HepG2 (cell line): ENCODE measurements at regions not wholly inside any gene's neighbourhood (a gene's known extent, or its start where the extent isn't known, plus 50 kb on each side); places are given as distances from the start of the nearest gene placed in this dataset.

Experiments used
- BCL6 ChIP-seq: IDR thresholded peaks from 2 replicates; pipeline ENCODE4 v1.6.1; 2016; ENCODE audit warnings: missing genetic modification reagents, missing compliant biosample characterization
- CHCHD3 ChIP-seq: sonication (generic); formaldehyde crosslinking; IDR thresholded peaks from 2 replicates; pipeline ENCODE4 v1.8.0; 2022; ENCODE audit warnings: mild to moderate bottlenecking, missing genetic modification reagents, moderate library complexity
- GABPB1 ChIP-seq: IDR thresholded peaks from 2 replicates; pipeline ENCODE4 v1.6.1; 2016; ENCODE audit warnings: mild to moderate bottlenecking, missing genetic modification reagents, moderate library complexity, missing compliant biosample characterization
- KIAA2018 ChIP-seq: sonication (generic); formaldehyde crosslinking; IDR thresholded peaks from 2 replicates; pipeline ENCODE4 v1.5.0; 2020; ENCODE audit warnings: mild to moderate bottlenecking, missing genetic modification reagents, borderline replicate concordance
- MBD4 ChIP-seq: IDR thresholded peaks from 2 replicates; pipeline ENCODE4 v1.6.1; 2012; ENCODE audit warnings: low read length, inconsistent platforms, borderline replicate concordance
- MXD4 ChIP-seq: IDR thresholded peaks from 2 replicates; pipeline ENCODE4 v1.6.1; 2016; ENCODE audit warnings: mild to moderate bottlenecking, missing biosample characterization, missing genetic modification reagents
- POGK ChIP-seq: sonication (generic); formaldehyde crosslinking; conservative IDR thresholded peaks from 2 replicates; pipeline ENCODE4 v1.8.0; 2022; ENCODE audit warnings: mild to moderate bottlenecking, moderate library complexity, missing genetic modification reagents
- SRSF1 ChIP-seq: fragments of 200-400 bp; formaldehyde crosslinking; optimal IDR thresholded peaks from 2 replicates; pipeline ENCODE3; 2017; ENCODE audit warnings: mild to moderate bottlenecking, low read depth, low read length, moderate library complexity
- ZMYM4 ChIP-seq: sonication (generic); formaldehyde crosslinking; IDR thresholded peaks from 2 replicates; pipeline ENCODE4 v1.8.1; 2023; ENCODE audit warnings: mild to moderate bottlenecking, missing genetic modification reagents
- ZNF138 ChIP-seq: sonication (generic); formaldehyde crosslinking; IDR thresholded peaks from 2 replicates; pipeline ENCODE4 v1.5.0; 2020; ENCODE audit warnings: mild to moderate bottlenecking, low read depth, missing genetic modification reagents
- ZNF382 ChIP-seq: sonication (generic); formaldehyde crosslinking; IDR thresholded peaks from 2 replicates; pipeline ENCODE4 v1.5.0; 2020; ENCODE audit warnings: missing genetic modification reagents, mild to moderate bottlenecking, borderline replicate concordance
- ZNF607 ChIP-seq: sonication (generic); formaldehyde crosslinking; IDR thresholded peaks from 2 replicates; pipeline ENCODE4 v1.5.1; 2020; ENCODE audit warnings: missing genetic modification reagents, mild to moderate bottlenecking, borderline replicate concordance
- ZNF614 ChIP-seq: IDR thresholded peaks from 2 replicates; pipeline ENCODE4 v1.6.1; 2018; ENCODE audit warnings: missing biosample characterization, missing genetic modification reagents, inconsistent platforms, borderline replicate concordance
- ZNF724P ChIP-seq: sonication (generic); formaldehyde crosslinking; IDR thresholded peaks from 2 replicates; pipeline ENCODE4 v1.8.0; 2022; ENCODE audit warnings: missing genetic modification reagents, borderline replicate concordance
- ZNF841 ChIP-seq: sonication (generic); formaldehyde crosslinking; IDR thresholded peaks from 2 replicates; pipeline ENCODE4 v1.8.1; 2023; ENCODE audit warnings: missing genetic modification reagents, borderline replicate concordance
- TF ChIP-seq, protein P1 (sequence below): sonication (generic); formaldehyde crosslinking; IDR thresholded peaks from 2 replicates; pipeline ENCODE4 v1.4.0; 2020; ENCODE audit warnings: missing genetic modification reagents, borderline replicate concordance

- TF ChIP-seq, protein P1, sequence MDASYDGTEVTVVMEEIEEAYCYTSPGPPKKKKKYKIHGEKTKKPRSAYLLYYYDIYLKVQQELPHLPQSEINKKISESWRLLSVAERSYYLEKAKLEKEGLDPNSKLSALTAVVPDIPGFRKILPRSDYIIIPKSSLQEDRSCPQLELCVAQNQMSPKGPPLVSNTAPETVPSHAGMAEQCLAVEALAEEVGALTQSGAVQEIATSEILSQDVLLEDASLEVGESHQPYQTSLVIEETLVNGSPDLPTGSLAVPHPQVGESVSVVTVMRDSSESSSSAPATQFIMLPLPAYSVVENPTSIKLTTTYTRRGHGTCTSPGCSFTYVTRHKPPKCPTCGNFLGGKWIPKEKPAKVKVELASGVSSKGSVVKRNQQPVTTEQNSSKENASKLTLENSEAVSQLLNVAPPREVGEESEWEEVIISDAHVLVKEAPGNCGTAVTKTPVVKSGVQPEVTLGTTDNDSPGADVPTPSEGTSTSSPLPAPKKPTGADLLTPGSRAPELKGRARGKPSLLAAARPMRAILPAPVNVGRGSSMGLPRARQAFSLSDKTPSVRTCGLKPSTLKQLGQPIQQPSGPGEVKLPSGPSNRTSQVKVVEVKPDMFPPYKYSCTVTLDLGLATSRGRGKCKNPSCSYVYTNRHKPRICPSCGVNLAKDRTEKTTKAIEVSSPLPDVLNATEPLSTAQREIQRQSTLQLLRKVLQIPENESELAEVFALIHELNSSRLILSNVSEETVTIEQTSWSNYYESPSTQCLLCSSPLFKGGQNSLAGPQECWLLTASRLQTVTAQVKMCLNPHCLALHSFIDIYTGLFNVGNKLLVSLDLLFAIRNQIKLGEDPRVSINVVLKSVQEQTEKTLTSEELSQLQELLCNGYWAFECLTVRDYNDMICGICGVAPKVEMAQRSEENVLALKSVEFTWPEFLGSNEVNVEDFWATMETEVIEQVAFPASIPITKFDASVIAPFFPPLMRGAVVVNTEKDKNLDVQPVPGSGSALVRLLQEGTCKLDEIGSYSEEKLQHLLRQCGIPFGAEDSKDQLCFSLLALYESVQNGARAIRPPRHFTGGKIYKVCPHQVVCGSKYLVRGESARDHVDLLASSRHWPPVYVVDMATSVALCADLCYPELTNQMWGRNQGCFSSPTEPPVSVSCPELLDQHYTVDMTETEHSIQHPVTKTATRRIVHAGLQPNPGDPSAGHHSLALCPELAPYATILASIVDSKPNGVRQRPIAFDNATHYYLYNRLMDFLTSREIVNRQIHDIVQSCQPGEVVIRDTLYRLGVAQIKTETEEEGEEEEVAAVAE (CRISPR knock-in tag) = no peak
- TF ChIP-seq ZMYM4 (0 out of 2 replicates have a peak, but pooled peaks have one; percentile 26), MXD4 (CRISPR knock-in tag) (no peak), GABPB1 (CRISPR knock-in tag) (no peak), CHCHD3 (CRISPR knock-in tag) (no peak), ZNF724P (CRISPR knock-in tag) (no peak), ZNF382 (no peak), POGK (CRISPR knock-in tag) (no peak), ZNF138 (CRISPR knock-in tag) (no peak), SRSF1 (no peak), BCL6 (CRISPR knock-in tag) (peak; percentile 74), KIAA2018 (CRISPR knock-in tag) (no peak), MBD4 (no peak), ZNF841 (CRISPR knock-in tag) (no peak), ZNF614 (CRISPR knock-in tag) (no peak), ZNF607 (CRISPR knock-in tag) (no peak)
Measured at GRCh38 chr7:343227-343822, 53.4 kb downstream of the FOXL3 start (continued).
